Tibial artery (tissue), 4 donors: ENCODE measurements at regions not wholly inside any gene's neighbourhood (a gene's known extent, or its start where the extent isn't known, plus 50 kb on each side); places are given as distances from the start of the nearest gene placed in this dataset.

Experiments
- DNase-seq, 2 donors: peaks; one replicate each; pipeline ENCODE4 v3.0.0-alpha.2; 2019
- H3K27ac ChIP-seq, 2 donors: fragments of 200-600 bp; sonication (generic) in 1 of 2; 1 replicate in 1 of 2; 2 replicates in 1 of 2; pipeline ENCODE4 v1.5.1; 2018 to 2019; ENCODE audit warnings: mild to moderate bottlenecking in 1 of 2
- H3K27me3 ChIP-seq, 2 donors: fragments of 200-600 bp; sonication (generic) in 1 of 2; one replicate each; pipeline versions ENCODE4 v1.5.1 to v1.6.0; 2016 to 2019
- H3K36me3 ChIP-seq, 3 donors: fragments of 200-600 bp; sonication (generic) in 2 of 3; one replicate each; pipeline ENCODE4 v1.5.1; 2016 to 2019; ENCODE audit warnings: mild to moderate bottlenecking in 2 of 3
- H3K4me1 ChIP-seq, 4 donors: fragments of 200-600 bp; sonication (generic) in 2 of 4; 1 replicate in 3 of 4; 2 replicates in 1 of 4; pipeline ENCODE4 v1.5.1; 2016 to 2019
- H3K4me3 ChIP-seq, 2 donors: fragments of 200-600 bp; sonication (generic) in 1 of 2; 1 replicate in 1 of 2; 2 replicates in 1 of 2; pipeline ENCODE4 v1.5.1; 2018 to 2019; ENCODE audit warnings: mild to moderate bottlenecking in 2 of 2
- H3K9me3 ChIP-seq, 3 donors: fragments of 200-600 bp; sonication (generic) in 1 of 3; one replicate each; pipeline ENCODE4 v1.5.1; 2016 to 2019
- intact Hi-C: fragments of 100-400 bp; cut with DNase I; formaldehyde crosslinking; loops from one replicate; pipeline ENCODE4 v1.15.0; 2023; ENCODE audit warnings: low total_unique reads
- TF ChIP-seq, protein P1 (sequence below), 2 experiments: fragments of 200-600 bp in 1 of 2; fragments of 450-650 bp in 1 of 2; IDR thresholded peaks; one replicate each; pipeline ENCODE4 v1.5.1; 2017 to 2019; ENCODE audit warnings: antibody characterized with exemption in 2 of 2, mild to moderate bottlenecking in 1 of 2, moderate library complexity in 1 of 2

DNA sequence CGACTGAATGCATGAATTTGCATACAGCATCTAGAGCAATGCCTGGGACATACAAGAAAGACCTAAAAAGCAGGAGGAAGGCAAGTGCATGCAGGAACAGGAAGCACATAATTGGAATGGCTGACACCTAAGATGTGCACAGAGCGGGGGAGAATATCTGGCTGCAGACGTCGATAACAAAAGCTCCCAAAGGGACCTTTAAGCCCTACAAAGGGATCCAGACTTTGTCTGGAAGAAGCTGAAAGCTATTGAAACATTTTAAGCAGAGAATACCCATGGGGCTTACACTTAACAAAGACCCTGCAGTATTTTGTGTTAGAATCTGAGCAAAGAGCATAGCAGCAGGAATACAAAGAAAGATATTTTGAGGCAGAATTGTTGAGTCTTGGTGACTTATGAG, 107.4 kb upstream of the CLDN10 start:
- TF ChIP-seq, protein P1, sequence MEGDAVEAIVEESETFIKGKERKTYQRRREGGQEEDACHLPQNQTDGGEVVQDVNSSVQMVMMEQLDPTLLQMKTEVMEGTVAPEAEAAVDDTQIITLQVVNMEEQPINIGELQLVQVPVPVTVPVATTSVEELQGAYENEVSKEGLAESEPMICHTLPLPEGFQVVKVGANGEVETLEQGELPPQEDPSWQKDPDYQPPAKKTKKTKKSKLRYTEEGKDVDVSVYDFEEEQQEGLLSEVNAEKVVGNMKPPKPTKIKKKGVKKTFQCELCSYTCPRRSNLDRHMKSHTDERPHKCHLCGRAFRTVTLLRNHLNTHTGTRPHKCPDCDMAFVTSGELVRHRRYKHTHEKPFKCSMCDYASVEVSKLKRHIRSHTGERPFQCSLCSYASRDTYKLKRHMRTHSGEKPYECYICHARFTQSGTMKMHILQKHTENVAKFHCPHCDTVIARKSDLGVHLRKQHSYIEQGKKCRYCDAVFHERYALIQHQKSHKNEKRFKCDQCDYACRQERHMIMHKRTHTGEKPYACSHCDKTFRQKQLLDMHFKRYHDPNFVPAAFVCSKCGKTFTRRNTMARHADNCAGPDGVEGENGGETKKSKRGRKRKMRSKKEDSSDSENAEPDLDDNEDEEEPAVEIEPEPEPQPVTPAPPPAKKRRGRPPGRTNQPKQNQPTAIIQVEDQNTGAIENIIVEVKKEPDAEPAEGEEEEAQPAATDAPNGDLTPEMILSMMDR (IDR thresholded peaks at IDR 0.05), result no peak
- DNase-seq, result no peak
- H3K36me3 ChIP-seq, result no peaks in the 10 kb centered on the region
- no peak overlapping the region for H3K27ac ChIP-seq
- H3K27me3 ChIP-seq, result no peaks in the 10 kb centered on the region
- H3K9me3 ChIP-seq, result no peaks in the 10 kb centered on the region
- H3K4me3 ChIP-seq, result no peak overlapping the region
- H3K4me1 ChIP-seq, result no peaks in the 10 kb centered on the region
- intact Hi-C loops, result no loop called here

DNA sequence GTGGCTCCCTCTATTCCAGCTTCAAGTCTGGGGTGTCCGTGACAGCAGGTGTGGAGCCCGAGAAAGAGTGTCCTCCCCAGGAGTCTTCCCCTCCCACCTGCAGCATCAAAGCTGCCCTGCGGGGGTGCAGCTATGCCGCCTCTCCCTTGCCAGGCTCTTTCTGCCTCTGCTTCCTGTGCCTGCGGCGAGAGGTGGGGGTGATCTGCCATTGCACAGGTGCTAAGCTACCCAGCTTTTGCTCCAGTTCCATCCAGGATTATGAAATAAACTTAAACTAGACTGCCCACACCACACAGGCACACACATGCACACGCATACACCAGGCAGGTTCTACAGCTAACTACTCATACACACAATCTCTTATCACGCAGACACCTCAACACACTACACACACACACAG, 104.7 kb upstream of the CLDN10 start:
- Histone ChIP-seq H3K27ac (no peak overlapping the region), H3K4me3 (no peak overlapping the region), H3K36me3 (no peaks in the 10 kb centered on the region), H3K27me3 (no peaks in the 10 kb centered on the region), H3K4me1 (no peaks in the 10 kb centered on the region), H3K9me3 (no peaks in the 10 kb centered on the region)
- intact Hi-C loops, result no loop called here
- no peak for DNase-seq
- TF ChIP-seq, protein P1 (IDR thresholded peaks at IDR 0.05), result no peak

DNA sequence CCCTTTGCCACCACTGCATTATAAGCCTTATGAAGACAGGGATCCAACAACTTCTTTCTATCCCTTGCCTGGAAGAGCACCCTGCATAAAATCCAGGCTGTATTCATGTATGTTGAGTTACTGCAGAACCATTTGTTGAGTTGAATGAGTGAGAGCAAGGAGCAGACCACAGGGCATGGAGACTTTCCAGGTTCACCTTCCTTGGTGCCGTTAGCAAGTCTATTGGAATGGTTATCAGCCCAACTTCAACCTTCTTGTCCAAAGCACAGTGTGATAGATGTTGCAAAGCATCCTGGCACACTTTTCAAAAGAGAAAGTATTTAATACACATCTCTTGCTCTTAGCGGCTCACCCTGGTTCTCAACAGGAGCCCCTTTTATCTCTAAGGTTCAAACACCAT, 100.9 kb upstream of the CLDN10 start:
- Histone ChIP-seq H3K27ac (no peak overlapping the region), H3K4me3 (no peak overlapping the region), H3K27me3 (no peaks in the 10 kb centered on the region), H3K36me3 (no peaks in the 10 kb centered on the region), H3K4me1 (no peaks in the 10 kb centered on the region), H3K9me3 (no peaks in the 10 kb centered on the region)
- DNase-seq, result no peak
- TF ChIP-seq, protein P1 (IDR thresholded peaks at IDR 0.05), result no peak
- intact Hi-C loops, result no loop called here

DNA sequence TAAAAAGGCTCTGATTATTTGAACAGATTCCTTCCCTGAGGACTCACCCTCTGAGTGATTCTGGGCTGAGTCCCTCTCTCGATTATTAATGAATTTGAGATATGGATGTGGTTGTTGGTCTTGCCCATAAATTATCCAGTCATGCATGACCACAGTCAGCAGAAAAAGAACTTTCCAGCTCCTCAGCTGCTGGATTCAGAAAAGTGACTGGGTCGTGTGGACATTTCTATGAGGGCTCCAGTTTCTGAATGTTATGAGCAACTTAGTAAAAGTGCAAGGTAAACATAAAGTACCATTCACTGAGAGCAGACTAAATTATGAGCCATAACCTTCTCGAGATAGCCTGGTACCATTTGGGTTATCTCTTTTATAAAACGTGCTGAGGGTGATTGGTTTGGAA, 100.1 kb upstream of the CLDN10 start:
- no peak for DNase-seq
- TF ChIP-seq, protein P1 (IDR thresholded peaks at IDR 0.05), result no peak
- no peak overlapping the region for H3K27ac ChIP-seq
- intact Hi-C loops, result no loop called here
- H3K36me3 ChIP-seq, result no peaks in the 10 kb centered on the region
- H3K27me3 ChIP-seq, result no peaks in the 10 kb centered on the region
- no peak overlapping the region for H3K4me3 ChIP-seq
- H3K4me1 ChIP-seq, result no peaks in the 10 kb centered on the region
- no peaks in the 10 kb centered on the region for H3K9me3 ChIP-seq

DNA sequence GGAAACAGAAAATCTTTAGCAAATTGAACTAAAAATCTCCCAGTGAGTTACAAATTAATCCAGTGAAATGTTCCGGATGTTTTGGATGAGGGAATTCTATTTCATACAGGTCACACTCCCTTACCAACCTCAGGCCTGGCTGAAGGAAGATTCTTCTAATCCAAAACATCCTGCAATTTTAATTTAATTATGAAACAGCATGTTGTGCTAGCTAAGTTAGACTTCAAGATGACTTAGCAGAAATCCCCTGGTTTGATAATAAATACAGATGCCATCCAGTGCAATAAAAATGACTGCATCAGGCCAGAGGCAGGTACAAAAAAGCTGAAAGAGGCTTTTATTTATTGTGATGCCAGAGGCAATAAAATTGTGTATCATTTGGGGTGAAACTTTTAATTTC, 96.7 kb upstream of the CLDN10 start:
- Histone ChIP-seq H3K27me3 (no peaks in the 10 kb centered on the region), H3K27ac (no peak overlapping the region), H3K9me3 (no peaks in the 10 kb centered on the region), H3K4me1 (no peaks in the 10 kb centered on the region), H3K4me3 (no peak overlapping the region), H3K36me3 (no peaks in the 10 kb centered on the region)
- TF ChIP-seq, protein P1 (IDR thresholded peaks at IDR 0.05), result no peak
- intact Hi-C loops, result no loop called here
- DNase-seq, result no peak

DNA sequence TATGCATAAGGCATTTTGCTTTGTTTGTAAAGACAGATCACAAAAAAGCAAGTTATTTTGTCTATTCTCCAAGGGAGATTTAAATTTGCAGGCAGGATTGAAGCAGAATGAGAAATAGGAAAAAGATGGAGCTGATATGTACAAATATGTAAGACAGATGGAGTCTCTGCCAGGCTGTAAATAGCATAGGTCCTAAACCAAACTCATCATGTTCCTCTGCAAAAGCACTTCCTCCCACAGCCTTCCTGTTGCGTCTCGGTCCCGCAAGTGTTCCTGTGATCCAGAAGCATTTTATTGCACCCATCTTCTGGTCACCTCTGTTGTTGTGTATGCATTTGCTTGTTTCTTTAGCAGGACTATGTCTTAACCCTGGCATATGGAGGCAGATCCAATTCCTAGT, 95.7 kb upstream of the CLDN10 start:
- Histone ChIP-seq H3K4me1 (no peaks in the 10 kb centered on the region), H3K27ac (no peak overlapping the region), H3K9me3 (no peaks in the 10 kb centered on the region), H3K27me3 (no peaks in the 10 kb centered on the region), H3K36me3 (no peaks in the 10 kb centered on the region), H3K4me3 (no peak overlapping the region)
- TF ChIP-seq, protein P1 (IDR thresholded peaks at IDR 0.05), result no peak
- DNase-seq, result no peak
- intact Hi-C loops, result no loop called here
